NCI-H2029 (cell line): ENCODE measurements at regions not wholly inside any gene's neighbourhood (a gene's known extent, or its start where the extent isn't known, plus 50 kb on each side); places are given as distances from the start of the nearest gene placed in this dataset.
"Not testable (repeated sequence)": the region's sequence is repeated elsewhere in the genome, so short reads cannot be mapped to it uniquely, and the experiment has no call there.

ENCODE experiments used
- DNase-seq: peaks from one replicate; lab custom pipeline; 2025; lab: John Stamatoyannopoulos, UW

DNA sequence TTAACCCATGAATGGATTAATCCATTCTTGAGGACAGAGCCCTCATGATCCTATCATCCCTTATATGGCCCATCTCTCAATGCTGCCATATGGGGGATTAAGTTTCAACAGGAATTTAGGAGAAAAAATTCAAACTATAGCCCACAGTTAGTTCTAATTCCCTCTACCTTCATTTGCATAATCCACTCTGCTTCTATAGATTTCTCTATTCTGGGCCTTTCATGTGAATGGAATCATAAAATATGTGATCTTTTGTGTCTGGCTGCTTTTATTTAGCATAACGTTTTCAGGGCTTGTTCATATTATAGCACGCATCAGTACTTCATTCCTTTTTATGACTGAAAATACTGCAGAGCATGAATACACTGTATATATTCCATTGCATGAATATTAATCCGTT lies 55.4 kb downstream of the CTSL start:
- no peak for DNase-seq

DNA sequence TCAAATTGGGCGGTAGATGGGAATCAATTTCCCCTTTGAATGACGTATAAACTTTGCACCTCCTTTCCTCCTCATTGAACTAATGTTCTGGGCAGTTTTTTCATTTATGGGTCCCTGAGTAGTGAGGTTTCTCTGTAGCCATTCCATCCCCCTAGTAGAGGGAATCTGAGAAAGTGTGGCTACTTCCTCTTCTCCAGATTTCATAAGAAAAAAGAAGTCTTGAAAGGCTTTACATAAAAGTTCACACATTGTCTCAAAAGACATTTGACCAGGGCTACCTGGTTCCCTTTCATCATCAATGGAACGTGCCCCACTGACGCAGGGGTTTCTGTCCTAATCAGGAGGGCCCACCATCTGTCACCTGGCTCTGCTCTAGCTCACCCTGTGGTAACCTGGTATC lies 57.3 kb downstream of the CTSL start:
- DNase-seq = no peak

DNA sequence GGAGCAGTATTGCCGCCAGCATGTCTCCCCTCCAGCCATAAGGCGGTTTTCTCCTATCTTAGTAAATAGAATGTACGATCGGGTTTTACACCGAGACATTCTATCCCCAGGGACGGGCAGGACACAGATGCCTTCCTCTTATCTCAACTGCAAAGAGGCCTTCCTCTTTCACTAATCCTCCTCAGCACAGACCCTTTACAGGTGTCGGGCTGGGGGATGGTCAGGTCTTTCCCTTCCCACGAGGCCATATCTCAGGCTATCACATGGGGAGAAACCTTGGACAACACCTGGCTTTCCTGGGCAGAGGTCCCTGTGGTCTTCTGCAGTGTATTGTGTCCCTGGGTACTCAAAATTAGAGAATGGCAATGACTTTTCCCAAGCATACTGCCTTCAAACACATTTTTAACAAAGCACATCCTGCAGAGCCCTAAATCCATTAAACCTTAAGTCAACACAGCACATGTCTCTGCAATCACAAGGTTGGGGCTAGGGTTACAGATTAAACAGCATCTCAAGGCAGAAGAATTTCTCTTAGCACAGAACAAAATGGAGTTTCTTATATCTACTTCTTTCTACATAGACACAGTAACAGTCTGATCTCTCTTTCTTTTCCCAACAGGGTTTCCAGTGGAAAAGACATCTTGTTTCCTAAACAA lies 59.5 kb downstream of the CTSL start:
- DNase-seq = not testable (repeated sequence)

DNA sequence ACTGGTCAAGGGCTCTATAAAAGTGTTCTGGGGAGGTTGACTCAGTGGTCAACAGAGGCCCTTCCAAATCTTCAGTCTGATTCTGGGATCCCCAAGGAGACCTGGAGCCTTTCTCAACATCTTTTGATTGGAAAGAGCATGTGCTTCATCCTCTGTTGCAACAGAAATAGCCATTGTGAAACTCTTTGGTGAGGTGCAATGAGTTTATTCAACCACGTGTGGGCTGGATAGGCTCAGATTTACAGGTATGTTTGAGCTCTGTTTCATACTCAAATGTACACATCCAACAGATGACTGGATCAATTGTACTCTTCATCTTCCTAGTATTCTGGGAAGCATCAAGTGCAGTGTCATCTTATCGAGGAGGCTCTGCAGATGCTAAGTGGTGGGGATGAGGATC lies 60.5 kb downstream of the CTSL start:
- no peak for DNase-seq

DNA sequence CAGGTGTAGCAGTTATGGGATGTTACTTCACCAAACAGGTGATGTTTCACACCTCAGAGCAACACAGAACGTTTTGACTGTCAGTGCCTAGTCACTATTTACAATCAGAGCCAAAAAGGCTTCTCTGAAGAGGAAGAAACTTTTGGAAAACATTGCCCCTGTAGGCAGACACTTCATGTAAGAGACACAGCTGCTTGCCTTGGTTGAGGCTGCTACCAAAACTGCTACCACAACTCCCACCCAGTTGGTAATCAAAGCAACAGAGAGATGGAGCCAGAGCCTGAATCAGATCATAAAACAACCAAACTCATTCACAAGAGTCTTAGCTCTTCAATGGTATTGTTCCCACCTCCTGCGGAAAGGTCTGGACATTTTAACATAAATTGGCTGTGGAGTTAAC lies 61.0 kb downstream of the CTSL start:
- no peak for DNase-seq

DNA sequence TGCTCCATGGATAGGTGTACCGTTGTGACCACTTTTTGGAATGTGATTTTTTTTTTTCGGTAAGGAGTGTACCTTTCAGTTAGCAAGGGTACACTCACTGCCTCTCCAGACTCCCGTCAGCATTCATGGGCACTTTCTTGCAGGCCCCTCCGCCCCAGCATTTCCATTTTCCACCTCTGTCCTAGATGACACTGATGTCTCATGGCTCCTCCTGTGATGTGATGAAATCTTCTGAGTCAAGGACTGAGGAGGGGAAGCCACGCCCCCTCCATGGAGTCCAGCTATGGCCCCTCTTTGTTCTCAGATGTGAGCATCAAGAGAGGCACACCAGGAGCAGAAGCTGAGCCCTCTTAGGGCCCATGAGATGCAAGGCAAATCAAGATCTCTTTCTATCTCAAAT lies 61.8 kb downstream of the CTSL start:
- no peak for DNase-seq

DNA sequence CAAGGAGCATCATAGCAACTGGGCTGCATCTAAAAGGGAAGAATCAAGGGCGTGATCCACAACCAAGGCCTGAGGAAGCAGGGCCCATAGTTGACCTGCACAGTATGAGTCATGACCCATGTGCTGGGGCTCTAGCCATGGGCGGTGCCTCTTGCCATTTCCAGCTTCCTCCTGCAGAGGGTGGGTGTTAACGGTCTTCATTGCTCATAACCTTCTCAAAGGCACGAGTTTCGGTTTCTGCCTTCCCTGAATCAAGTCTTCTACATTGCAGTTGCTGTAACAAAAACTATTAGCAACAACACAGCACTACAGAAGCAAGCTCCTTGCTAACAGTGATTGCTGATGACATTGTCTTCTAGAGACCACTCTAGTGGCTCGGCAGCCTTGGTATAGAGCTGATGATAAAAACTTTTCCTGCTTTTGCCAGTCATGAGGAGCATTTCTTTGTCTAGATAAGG lies 66.9 kb downstream of the CTSL start:
- no peak for DNase-seq

DNA sequence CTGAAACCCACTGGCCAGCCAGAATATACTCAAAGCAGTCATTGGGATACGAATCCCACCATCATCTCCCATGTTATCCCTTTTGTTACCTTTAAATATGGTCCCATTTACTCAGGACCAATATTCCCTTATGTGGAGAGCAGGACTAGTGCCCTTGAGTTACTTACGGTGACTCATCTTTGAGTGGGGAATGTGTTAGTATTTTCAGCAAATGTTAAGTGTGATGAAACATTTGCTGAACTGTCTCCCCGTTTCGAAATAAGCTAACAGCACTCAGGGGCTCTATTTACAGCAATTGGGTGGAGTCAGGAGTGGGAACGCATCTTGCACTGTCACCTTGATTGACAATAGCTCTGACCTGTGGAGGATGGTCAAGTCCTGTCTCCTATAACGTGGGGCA lies 67.4 kb downstream of the CTSL start:
- DNase-seq = no peak

DNA sequence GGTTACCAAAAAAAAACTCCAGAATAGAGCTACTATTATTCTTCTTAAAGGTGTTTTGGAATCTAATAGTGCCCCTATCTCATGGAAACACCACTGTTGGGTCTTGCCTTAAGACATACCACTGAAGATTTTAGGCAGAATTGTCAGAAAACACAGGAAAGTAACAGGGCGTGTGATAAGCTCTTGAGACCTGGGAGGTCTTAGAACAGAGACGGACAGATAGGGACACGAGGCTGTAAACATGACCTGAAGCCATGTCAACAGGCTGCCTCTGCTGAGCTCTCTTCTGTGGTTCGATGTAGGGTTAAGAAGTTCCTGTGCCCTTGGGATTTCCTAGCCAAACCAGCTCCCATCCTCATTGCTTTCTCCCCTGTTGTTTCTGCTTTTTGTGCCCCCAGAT lies 69.3 kb downstream of the CTSL start:
- DNase-seq = no peak

DNA sequence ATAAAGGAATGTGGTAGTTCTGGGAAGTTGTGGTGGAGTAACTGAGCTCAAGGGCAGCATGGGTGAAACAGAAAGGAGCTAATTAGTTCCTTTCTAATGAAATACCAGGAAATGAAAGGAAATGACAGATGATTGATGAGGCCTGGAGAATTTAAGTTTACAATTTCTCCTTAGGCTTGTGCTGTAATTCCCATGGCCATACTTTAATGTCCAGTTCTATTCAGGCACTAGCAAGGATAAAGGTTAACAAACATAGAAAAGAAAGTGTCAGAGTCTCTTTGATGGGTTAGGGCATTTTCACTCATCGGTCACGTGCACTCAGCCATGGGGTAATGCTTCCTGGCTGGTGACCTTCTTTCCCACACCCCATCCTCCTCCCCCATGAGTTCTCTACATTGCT lies 70.3 kb downstream of the CTSL start:
- DNase-seq = no peak

DNA sequence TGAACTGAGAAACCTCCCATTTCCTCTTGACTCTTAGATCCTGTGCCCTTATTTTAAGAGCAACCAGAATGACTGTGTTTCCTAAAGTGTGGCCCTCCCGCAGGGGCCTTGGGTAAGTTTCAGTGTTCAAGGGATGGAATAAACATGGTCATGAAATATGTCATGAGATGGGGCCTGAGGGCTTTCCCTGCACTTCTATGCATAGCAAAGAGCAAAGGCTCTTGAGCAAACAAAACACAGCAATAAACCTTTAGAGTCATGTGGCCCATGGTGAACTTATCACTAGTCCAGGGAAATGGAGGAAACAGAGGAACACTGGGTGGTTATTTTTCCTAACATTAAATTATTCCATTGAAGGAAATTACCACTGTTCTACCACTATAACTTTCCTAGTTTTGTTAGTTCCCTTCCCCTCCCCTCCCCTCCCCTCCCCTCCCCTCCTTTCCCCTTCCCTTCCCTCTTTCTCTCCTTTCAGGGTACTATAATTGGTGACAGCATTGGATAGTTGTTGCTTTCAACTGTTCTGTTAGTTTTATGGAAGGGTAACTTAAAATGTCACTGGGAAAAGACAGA lies 72.4 kb downstream of the CTSL start:
- no peak for DNase-seq

DNA sequence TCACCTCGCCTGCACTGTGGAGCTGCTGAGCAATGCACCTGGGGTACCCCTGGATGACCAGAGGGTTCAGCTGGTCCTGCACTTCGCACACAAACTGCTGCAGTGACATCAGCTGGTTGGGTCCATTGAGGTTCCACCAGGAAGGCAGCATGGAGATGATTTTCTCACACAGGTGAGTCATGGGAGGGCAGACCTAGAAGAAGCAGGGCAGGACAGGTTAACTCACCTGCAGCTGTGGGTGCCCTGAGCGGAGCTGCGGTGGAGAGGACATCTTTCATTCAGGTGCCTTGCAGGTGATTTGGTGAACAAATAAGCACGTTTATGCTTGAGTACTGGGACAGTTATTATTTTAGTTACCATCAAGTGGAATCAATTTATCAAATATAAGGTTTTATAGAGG lies 73.6 kb downstream of the CTSL start:
- DNase-seq = no peak

DNA sequence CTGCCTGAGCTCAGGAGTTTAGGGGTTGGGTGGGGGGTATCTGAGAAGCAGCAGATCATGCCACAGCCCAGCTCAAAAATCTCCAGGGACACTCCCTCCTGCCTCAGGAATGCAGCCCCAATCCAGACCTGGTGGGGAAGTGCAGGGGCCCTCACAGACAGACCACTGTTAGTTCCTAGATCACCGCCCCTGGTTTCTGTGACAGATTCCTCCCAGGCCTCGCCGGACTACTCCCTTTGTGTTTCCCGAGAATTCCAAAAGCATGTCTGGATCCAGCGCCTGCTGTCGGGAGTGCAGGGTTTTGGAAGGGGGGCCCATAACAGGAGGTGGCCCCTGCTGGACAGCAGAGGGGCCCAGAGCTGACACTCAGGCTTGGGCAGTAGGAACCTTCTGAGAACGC lies 74.5 kb downstream of the CTSL start:
- no peak for DNase-seq

DNA sequence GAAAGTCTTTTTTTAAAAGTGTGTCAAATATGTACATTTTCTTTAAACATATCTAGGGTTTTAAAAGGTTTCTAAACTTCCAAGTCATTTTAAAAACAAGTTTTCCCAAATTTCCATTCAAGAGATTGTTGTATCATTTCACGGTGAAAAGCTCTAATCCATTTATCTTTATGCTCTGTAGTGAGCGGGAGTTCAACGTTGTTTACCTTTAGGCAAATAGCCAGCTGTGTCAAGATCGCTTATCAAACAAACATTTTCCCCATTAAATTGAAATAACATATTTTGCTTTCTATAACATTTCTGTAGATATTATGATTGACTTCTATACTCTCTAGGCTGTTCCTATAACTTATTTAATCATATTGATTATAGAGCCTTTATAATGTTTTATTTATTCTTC lies 75.1 kb downstream of the CTSL start:
- DNase-seq = no peak

DNA sequence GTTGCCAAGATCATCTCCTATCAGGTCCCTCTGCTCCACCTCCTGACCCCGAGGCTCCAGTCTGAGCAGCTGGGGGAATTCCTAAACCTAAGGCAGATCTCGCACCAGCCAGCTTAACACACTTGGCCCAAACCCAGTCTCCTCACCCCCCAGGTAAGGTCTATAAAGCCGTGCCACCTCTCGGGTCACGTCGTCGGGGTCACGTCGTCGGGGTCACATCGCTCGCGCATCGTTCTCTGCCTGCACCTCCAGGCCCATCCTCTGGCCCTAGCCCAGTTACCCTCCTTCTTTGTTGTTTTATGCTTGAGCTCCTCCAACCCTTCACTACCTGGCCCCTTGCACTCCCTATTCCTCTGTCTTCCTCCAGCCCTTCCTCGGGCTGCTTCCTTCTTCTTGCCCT lies 77.2 kb downstream of the CTSL start:
- no peak for DNase-seq

DNA sequence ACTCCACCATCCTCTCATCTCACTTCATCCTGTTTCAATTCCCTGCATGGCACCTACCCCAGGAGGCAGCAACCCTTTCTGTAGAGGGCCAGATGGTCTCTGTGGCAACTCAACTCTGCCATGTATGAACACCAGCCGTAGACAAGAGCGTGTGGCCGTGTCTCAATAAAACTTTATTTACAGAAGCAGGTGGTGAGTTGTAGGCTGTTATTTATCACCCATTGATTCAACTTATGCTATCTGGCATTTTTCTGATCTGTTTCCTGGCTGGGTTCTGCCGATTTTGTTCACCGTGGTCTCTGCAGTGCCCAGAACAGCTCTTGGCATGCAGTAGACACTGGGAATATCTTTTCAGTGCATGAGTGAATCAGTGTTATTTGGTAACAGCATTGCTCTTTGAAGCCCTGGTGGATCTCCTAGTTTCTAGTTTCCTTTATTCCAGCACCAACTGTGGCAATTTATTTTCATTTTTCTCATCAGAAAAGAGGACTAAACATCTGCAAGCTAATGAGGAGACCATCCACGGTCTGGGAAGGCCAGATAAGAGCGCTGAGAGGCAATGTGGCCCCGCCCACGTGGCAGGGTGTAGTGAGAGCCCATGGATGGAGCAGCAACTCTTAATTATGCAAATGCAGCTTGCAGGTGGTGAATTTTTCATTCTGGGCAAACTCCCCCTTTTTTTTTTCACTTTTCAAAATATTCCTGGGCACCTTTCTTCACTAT lies 77.9 kb downstream of the CTSL start:
- DNase-seq = no peak

DNA sequence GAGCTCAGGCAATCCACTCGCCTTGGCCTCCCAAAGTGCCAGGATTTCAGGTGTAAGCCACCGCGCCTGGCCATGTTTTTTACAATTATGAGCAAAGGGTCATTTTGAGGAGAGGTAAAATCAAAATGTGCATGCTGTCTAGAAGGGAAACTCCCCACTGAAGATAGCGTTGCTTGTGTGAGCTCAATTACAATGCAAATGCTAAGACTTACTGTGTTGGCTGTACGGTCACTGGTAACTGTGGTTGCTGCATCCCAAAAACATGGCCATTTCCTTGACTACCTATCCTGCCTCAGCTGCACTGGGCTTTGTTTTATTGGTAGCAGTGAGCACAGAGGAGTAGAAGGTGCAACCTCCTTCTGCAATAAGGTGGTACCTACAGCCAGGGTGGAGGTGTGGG lies 77.4 kb upstream of the SPATA31E1 start:
- no peak for DNase-seq

DNA sequence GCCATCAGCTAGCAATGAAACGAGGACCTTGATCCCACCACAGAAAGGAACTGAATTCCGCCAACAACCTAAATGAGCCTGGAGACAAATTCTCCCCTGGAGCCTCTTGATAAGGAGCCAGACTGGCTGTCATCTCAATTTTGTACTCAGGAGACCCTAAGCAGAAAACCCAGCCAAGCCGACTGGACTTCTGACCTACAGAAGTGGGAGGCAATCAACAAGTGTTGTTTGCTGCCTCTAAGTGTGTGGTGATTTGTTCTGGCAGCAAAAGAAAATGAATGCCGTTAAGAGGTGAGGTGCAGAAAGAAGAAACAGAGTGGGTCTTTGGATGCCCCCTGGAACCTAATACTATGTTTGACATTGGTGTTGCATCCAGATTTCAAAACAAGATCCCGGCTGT lies 72.7 kb upstream of the SPATA31E1 start:
- no peak for DNase-seq

DNA sequence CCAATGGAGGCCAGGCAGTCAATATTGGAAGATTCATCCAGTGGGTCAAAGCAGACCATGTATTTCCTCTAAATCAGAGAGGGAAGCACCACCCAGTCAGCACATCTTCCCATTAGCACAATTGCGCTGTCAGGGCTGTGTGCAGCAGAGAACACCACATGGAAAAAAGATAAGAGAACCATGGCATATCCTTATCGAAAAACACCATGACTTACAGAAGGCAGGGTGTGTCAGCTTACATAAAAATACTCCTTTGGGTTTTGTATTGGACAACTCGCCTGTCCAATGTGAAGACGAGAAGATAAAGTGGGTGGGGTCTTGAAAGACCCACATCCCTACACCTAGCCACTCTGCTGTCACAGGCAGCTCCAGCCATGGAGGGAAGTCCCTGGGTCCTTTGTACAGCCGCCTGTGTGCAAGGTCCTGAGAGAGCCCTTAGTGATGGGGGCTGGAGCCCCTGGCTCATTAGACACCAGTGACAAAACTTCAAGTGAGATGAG lies 71.9 kb upstream of the SPATA31E1 start:
- no peak for DNase-seq

DNA sequence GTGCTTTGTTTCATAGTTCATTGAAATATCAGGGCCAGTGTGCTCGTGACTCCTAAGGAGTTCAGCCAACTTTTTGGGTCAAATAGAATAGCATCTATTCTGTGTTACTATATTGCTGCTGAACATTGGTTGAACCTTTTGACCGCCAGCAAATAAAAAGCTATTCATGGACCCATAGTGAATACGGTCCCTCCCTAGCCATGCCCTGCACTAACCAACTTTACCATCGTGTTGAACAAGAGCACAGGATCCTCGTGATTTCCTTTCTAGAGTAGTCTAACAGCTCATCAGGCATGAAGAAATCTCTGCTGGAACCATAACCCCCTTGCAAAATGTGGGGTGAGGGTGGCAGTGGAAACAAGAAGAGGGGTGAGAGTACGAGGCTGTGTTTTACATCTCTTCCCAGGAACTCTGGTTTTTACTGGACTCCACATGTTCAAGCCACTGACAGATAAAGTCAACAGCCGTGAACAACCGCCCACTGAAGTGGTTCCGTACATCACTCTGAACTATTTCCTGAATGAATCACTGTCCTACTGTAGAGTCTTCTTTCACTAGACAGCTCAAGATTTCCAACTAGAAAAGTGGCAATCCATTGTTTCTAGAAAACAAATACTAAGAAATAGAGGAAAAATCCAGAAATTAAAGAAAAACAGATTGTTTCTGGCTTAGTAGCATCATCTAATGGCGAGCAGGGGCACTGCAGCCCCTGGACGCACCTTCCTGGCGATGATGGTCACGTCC lies 70.1 kb upstream of the SPATA31E1 start:
- no peak for DNase-seq

DNA sequence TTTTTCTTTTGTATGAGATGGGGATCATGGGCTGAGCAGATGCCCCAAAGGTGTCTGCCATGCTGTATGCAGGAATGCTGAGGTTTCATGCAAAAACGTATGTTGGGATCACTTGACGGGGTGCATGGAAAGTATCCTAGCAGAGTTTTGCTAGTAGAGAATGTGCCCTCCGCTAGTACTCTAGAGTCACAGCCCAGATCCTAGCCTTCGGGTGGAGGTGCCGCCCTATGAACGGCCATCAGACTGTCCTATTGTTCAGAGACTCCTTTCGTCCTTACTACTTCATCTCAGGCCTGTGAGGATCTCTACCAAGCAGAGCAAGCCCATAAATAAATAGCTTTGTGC lies 69.6 kb upstream of the SPATA31E1 start:
- DNase-seq = no peak

DNA sequence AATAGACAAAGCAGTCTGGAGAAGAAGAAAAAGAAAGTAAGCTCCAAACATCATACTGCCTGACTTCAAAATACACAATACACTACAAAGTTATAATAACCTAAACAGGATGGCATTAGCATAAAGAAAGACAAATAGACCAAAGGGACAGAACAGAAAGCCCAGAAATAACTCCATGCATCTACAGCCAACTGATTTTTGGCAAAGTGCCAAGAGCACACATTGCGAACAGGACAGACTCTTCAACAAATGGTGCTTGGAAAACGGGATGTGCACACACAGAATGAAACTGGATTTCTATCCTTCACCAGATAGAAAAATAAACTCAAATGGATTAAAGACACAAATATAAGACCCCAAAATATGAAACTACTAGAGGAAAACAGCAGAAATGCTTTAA lies 66.6 kb upstream of the SPATA31E1 start:
- DNase-seq = peak; percentile 8

DNA sequence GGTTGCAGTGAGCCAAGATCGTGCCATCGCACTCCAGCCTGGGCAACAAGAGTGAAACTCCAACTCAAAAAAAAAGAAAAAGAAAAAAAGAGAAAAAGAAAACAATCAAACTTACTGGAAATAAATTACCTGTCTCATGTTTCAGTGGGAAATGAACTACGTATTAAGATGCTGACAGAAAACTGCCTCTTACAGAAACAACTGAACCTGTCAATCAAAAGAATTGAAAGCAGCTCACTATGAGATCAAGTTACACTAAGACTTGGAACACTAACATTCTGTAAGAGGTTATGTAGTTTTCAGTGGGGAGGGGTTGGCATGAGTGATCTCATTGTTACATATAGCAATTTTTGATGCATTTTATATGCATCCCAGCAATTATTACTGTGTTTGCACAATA lies 64.4 kb upstream of the SPATA31E1 start:
- no peak for DNase-seq
